Kidney (tissue), 13 donors: ENCODE measurements at regions not wholly inside any gene's neighbourhood (a gene's known extent, or its start where the extent isn't known, plus 50 kb on each side); places are given as distances from the start of the nearest gene placed in this dataset.

Experiments used
- DNase-seq, 5 donors: peaks; one replicate each; pipeline ENCODE4 v3.0.0-alpha.2; 2013 to 2020
- FAIRE-seq: peaks from 2 replicates; lab custom pipeline; 2012; peaks lifted over from hg19 to GRCh38; lab: Jason Lieb, UNC
- H3K27ac ChIP-seq, 2 donors: one replicate each; pipeline ENCODE4 v1.7.0; 2013; ENCODE audit warnings: low read depth in 2 of 2, low read length in 2 of 2, inconsistent platforms in 1 of 2
- H3K27me3 ChIP-seq: one replicate; pipeline ENCODE4 v1.7.1; 2013; ENCODE audit warnings: low read length, inconsistent platforms; ENCODE audit not compliant: control insufficient read depth, insufficient read depth
- H3K36me3 ChIP-seq, 3 donors: one replicate each; pipeline versions ENCODE4 v1.7.0 to v1.7.1; 2013; ENCODE audit warnings: low read length in 3 of 3, control low read depth in 1 of 3, inconsistent platforms in 1 of 3; ENCODE audit not compliant: insufficient read depth in 3 of 3, control insufficient read depth in 2 of 3
- H3K4me1 ChIP-seq, 3 donors: one replicate each; pipeline versions ENCODE4 v1.7.0 to v1.7.1; 2013; ENCODE audit warnings: low read length in 3 of 3, inconsistent platforms in 1 of 3, low read depth in 1 of 3; ENCODE audit not compliant: control insufficient read depth in 2 of 3, insufficient read depth in 2 of 3
- H3K4me3 ChIP-seq, 3 donors: one replicate each; pipeline versions ENCODE4 v1.7.0 to v1.8.1; 2013; ENCODE audit warnings: low read length in 3 of 3, control low read depth in 1 of 3, inconsistent platforms in 1 of 3
- H3K9ac ChIP-seq, 3 donors: one replicate each; pipeline versions ENCODE4 v1.7.0 to v1.7.1; 2013; ENCODE audit warnings: low read length in 3 of 3, control low read depth in 1 of 3, inconsistent platforms in 1 of 3
- H3K9me3 ChIP-seq, 3 donors: one replicate each; pipeline versions ENCODE4 v1.7.0 to v1.7.1; 2013; ENCODE audit warnings: low read length in 3 of 3, control low read depth in 1 of 3, inconsistent platforms in 1 of 3; ENCODE audit not compliant: control insufficient read depth in 2 of 3, insufficient read depth in 1 of 3
- intact Hi-C: fragments of 100-400 bp; cut with DNase I; formaldehyde crosslinking; loops from one replicate; pipeline ENCODE4 v1.11.1; 2022
- TF ChIP-seq, protein P1 (sequence below): IDR thresholded peaks from 3 replicates; pipeline ENCODE4 v1.5.1; 2012; ENCODE audit warnings: mild to moderate bottlenecking, moderate library complexity, borderline replicate concordance; ENCODE audit not compliant: insufficient read depth; ENCODE audit errors: extremely low read depth
- donor health status: control.
- donor health status: control.
- donor health status: control.
- donor health status: control.
- donor health status: control.
- donor health status: DM: yes; HTN: yes; CAD: no.
- donor health status: Normal renal cell carcinoma (clear cell type).

DNA sequence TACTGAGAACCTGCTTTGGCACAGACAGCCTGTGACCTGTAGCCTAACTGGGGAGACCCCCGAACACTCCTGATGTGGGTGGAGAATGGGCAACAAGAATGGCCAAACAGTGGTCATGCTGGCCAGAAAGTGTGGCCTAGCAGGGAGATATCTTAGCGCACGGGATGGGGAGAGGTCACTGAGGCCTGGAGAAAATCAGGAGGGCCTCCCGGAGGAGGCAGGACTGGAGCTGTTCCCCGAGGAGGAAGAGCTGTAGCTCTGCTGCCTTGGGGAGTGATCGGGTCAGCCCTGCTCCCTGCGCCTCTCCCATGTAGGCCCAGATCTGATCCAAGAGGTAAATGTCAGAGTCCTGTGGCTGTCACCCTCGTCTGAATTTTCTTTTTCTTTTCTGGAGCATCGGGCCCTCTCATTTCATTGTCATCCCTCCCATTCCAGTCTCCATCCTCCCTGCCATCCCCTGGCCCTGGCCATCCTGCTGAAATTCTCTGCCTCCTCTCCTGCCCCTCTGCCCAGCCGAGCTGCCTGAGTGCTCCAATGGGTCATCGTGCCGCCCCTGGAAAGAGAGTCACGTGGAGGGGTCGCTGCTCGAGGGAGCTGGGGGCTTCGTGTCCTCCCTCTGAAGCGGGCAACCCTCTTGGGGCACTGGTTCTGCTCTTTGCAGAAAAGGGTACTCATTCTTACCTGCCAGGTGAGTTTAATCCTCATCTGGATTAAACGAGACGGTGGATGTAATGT is 242.9 kb downstream of the HAUS1 start:
- DNase-seq, result no peak
- no peak for FAIRE-seq
- H3K36me3 ChIP-seq, result no peaks in the 10 kb centered on the region

DNA sequence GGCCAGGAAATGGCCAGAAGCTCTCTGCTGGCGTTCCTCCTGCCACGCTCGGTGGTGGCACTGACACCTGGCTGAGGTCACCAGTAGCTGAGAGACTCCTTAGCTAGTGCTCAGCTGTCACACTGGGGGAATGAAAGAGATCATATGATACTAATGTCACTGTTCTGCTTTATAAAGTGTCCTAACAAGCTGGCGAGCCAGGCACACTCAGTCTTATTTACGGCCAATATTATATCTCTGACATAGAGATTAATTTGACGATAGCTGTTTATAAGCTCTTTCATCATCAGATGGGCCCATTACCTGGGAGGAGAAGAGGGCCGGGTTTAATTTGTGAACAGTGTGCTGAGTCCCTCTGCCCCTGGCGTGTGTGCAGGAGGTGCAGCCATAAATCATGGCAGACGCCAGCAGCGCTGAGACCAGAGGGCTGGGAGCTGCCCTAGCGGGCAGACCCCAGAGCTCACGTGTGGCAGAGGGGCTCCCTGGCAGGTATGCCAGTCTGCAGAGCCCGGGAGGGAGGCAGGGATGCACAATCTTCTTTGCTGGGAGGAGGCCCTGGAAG is 246.5 kb downstream of the HAUS1 start:
- FAIRE-seq (no peak), DNase-seq (peak in 1 of 5 donors; percentile 34)
- no peaks in the 10 kb centered on the region for H3K36me3 ChIP-seq
- H3K9me3 ChIP-seq, result no peaks in the 10 kb centered on the region
- no peaks in the 10 kb centered on the region for H3K27me3 ChIP-seq
- H3K4me1 ChIP-seq, result no peaks in the 10 kb centered on the region
- intact Hi-C loops, result no loop called here
- no peak overlapping the region for H3K27ac ChIP-seq
- TF ChIP-seq, protein P1, sequence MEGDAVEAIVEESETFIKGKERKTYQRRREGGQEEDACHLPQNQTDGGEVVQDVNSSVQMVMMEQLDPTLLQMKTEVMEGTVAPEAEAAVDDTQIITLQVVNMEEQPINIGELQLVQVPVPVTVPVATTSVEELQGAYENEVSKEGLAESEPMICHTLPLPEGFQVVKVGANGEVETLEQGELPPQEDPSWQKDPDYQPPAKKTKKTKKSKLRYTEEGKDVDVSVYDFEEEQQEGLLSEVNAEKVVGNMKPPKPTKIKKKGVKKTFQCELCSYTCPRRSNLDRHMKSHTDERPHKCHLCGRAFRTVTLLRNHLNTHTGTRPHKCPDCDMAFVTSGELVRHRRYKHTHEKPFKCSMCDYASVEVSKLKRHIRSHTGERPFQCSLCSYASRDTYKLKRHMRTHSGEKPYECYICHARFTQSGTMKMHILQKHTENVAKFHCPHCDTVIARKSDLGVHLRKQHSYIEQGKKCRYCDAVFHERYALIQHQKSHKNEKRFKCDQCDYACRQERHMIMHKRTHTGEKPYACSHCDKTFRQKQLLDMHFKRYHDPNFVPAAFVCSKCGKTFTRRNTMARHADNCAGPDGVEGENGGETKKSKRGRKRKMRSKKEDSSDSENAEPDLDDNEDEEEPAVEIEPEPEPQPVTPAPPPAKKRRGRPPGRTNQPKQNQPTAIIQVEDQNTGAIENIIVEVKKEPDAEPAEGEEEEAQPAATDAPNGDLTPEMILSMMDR, result no peak
- no peak overlapping the region for H3K4me3 ChIP-seq
- H3K9ac ChIP-seq, result no peak overlapping the region

More for the DNA sequence above, 242.9 kb downstream of the HAUS1 start:
- Histone ChIP-seq H3K27ac (no peak overlapping the region), H3K9ac (no peak overlapping the region), H3K27me3 (no peaks in the 10 kb centered on the region), H3K4me1 (peaks cover 0 to 5% (median 0%) of the 10 kb centered on the region in 3 donors), H3K4me3 (no peak overlapping the region), H3K9me3 (no peaks in the 10 kb centered on the region)
- intact Hi-C loops, result no loop called here
- TF ChIP-seq, protein P1, result no peak

DNA sequence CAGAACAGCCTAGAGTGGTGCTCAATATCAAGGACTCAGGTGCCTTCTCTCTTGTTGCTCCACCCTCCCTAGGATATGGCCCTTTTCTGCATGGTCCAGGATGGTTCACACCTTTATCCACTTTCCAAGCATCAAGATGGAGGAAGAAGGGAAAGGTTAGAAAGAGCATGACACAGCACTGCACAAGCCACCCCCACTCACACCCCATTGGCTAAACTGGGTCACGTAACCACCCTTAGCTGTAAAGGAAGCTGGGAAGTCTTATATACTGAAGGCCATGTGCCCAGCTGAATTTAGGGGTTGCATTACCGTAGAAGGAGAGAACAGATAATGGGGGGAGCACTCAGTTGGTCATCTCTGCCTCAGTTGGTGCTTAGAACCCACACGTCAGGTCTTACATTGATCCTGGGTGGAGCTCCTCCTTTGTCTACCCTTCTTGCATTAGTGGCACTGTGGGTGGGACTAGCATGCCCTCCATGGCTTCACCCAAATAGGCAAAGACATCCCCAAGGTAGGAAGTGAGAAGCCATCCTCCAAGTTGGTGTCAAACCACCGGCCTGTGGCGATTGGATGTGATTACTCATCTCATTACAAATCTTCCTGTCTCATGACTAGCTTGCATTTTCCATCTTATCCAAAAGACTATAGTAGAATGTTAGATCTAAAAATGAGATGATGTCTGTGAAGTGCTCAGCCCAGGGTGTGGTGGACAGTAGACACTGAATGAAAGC is 248.5 kb downstream of the HAUS1 start:
- no peaks in the 10 kb centered on the region for H3K36me3 ChIP-seq
- H3K9me3 ChIP-seq, result no peaks in the 10 kb centered on the region
- no peaks in the 10 kb centered on the region for H3K27me3 ChIP-seq
- no peak overlapping the region for H3K27ac ChIP-seq
- intact Hi-C loops, result no loop called here
- H3K4me1 ChIP-seq, result no peaks in the 10 kb centered on the region
- no peak overlapping the region for H3K4me3 ChIP-seq
- no peak overlapping the region for H3K9ac ChIP-seq
- FAIRE-seq (no peak), DNase-seq (no peak)
- TF ChIP-seq, protein P1, result no peak
